ENCODE measurements at regions not wholly inside any gene's neighbourhood (a gene's known extent, or its start where the extent isn't known, plus 50 kb on each side); places are given as distances from the start of the nearest gene placed in this dataset.

DNA sequence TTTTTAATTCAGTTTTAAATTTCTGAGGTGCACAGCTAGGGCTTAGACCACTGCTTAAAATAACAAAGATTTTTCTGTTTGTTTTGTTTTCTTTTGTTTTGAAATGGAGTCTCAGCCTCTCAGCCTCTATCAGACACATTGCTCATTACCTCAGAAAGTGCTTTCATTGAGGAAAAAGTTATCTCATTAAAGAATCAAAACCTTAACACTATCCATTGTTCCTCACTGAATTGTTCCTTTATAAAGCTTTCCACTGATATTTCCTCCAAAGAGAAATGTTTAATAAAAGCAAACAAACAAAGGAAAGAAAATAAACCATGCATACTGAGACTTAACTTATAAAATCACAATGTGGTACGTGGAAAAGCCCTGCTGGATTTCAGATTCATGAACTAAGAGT is 63.8 kb downstream of the SIPA1L2 start:
- TF ChIP-seq, protein P1, sequence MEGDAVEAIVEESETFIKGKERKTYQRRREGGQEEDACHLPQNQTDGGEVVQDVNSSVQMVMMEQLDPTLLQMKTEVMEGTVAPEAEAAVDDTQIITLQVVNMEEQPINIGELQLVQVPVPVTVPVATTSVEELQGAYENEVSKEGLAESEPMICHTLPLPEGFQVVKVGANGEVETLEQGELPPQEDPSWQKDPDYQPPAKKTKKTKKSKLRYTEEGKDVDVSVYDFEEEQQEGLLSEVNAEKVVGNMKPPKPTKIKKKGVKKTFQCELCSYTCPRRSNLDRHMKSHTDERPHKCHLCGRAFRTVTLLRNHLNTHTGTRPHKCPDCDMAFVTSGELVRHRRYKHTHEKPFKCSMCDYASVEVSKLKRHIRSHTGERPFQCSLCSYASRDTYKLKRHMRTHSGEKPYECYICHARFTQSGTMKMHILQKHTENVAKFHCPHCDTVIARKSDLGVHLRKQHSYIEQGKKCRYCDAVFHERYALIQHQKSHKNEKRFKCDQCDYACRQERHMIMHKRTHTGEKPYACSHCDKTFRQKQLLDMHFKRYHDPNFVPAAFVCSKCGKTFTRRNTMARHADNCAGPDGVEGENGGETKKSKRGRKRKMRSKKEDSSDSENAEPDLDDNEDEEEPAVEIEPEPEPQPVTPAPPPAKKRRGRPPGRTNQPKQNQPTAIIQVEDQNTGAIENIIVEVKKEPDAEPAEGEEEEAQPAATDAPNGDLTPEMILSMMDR (IDR thresholded peaks at IDR 0.05; ENCODE audit: insufficient read depth, low read depth, low read length), result no peak
- H3K4me3 ChIP-seq (ENCODE audit: low read depth, low read length), result no peak overlapping the region
- no peak for DNase-seq (ENCODE audit: low read depth)

DNA sequence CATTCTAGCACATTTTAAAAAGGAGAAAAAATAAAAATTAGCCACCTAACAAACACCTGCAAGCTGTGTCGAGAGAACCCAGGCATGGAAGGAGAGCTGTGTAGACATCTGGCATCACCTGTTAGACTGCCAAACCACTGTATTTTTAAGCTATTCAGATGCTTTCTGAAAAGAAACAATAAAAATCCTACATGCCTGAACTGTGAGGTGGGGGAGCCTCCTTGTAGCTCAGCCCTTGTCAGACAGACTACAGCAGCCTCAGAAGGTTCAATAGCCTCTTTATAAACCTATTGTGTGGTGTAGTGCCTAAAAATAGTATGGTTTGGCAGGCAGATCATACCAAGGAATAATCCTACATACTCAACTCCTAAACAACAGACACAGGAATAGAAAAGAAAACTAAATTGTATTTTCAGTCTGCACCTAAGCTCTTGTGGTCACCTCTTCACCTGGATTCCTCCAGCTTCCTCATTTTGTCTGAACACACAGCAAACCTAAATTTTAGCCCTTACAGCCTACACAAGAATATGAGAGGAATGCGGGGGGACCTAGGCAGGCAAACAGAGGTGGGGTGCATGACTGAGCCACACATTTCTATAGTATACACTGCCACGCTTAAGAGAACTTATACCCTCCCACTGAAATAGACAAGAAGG is 67.0 kb downstream of the SIPA1L2 start:
- TF ChIP-seq, protein P1 (IDR thresholded peaks at IDR 0.05; ENCODE audit: insufficient read depth, low read depth, low read length), result no peak
- no peak for DNase-seq (ENCODE audit: low read depth)
- H3K4me3 ChIP-seq (ENCODE audit: low read depth, low read length), result no peak overlapping the region

DNA sequence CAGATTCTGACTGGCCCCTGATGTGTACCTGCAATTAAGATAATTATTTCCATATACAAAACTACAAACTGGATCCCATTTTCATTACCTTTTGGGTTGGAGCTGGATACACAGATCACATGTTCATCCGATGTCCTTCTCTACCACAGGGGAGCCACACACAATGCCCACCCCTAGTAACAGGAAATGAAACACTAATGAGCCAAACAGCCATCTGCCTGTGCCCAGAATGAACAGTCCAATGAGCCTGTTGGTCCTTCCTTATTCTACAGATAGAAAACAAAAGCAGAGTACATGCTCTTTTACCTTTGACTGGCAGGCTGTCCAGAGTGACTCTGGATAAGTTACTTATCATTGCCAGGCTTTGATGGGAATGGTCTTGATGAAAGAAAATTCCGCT is 68.6 kb downstream of the SIPA1L2 start:
- H3K4me3 ChIP-seq (ENCODE audit: low read depth, low read length), result no peak overlapping the region
- DNase-seq (ENCODE audit: low read depth), result no peak
- TF ChIP-seq, protein P1 (IDR thresholded peaks at IDR 0.05; ENCODE audit: insufficient read depth, low read depth, low read length), result no peak

- no peak overlapping the region for H3K4me3 ChIP-seq (ENCODE audit: low read depth, low read length)
Observed at GRCh38 chr1:232560940-232561339, 69.0 kb downstream of the SIPA1L2 start.

DNA sequence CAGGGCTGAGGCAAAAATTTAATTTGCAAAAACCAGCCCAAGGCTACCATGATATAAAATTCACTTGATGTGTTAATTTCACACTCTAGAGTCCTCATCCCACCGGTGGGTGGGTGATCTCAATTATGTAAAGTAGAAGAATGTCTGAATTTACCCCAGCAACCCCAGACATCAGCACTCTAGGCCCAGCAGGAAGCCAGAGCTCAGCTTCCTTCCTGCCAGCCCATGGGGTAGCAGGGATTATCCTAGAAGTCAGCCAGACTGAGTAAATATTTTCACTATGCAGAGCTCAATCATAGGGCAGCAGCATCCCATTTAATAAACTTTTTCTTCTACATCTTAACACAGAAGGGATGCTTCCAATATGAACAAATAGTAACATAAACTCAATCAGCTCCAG is 71.0 kb downstream of the SIPA1L2 start:
- H3K4me3 ChIP-seq (ENCODE audit: low read depth, low read length), result no peak overlapping the region
- TF ChIP-seq, protein P1 (IDR thresholded peaks at IDR 0.05; ENCODE audit: insufficient read depth, low read depth, low read length), result no peak
- DNase-seq (ENCODE audit: low read depth), result no peak

More at GRCh38 chr1:232560940-232561339, 69.0 kb downstream of the SIPA1L2 start:
- TF ChIP-seq, protein P1 (IDR thresholded peaks at IDR 0.05; ENCODE audit: insufficient read depth, low read depth, low read length), result no peak
- no peak for DNase-seq (ENCODE audit: low read depth)

DNA sequence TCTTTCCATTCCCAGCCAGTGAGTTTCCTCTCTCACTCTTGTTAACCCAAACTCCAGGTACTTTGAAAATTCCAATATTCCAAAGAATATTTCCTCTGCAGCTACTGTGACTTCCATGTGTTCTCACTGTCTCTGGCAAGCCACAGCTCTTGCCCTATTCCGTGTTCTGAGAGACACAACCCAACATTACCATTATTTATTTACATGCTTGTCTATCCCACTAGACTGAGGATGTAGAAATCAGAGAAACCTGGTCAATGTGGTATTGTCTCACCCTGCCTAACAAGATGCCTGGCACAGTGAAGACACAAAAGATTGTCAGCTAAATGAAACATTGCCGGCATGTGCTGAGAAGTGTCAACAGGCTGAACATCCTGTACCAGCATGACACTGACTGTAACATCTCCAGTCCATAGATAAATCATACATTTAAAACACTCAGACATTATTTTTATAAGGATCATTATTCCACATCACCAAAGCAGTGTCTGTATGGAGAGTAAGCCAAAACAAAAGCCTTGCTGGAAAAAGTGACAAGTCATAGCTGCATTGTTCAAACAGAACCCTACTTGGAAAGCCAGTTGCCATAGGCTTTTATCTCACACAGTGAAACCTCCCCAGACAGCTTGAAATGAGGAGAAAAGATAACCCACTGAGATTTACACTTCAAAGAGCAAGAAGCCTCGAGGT is 72.3 kb downstream of the SIPA1L2 start:
- TF ChIP-seq, protein P1 (IDR thresholded peaks at IDR 0.05; ENCODE audit: insufficient read depth, low read depth, low read length), result no peak
- DNase-seq (ENCODE audit: low read depth), result no peak
- no peak overlapping the region for H3K4me3 ChIP-seq (ENCODE audit: low read depth, low read length)
